SK-N-SH (cell line): ENCODE measurements at regions not wholly inside any gene's neighbourhood (a gene's known extent, or its start where the extent isn't known, plus 50 kb on each side); places are given as distances from the start of the nearest gene placed in this dataset.

Experiments
- FOXJ3 ChIP-seq: sonication (generic); formaldehyde crosslinking; IDR thresholded peaks from 2 replicates; pipeline ENCODE4 v1.5.1; 2020; ENCODE audit warnings: mild to moderate bottlenecking, missing genetic modification reagents
- GABPA ChIP-seq: IDR thresholded peaks from 2 replicates; pipeline ENCODE4 v1.4.0; 2012; ENCODE audit warnings: low read depth, mild to moderate bottlenecking
- YY1 ChIP-seq: IDR thresholded peaks from 2 replicates; pipeline ENCODE4 v1.4.0; 2012; ENCODE audit warnings: low read depth, mild to moderate bottlenecking
- TF ChIP-seq, protein P1 (sequence below): fragments of 200-600 bp; sonication (generic); IDR thresholded peaks from 2 replicates; pipeline ENCODE4 v1.6.1; 2017; ENCODE audit warnings: antibody characterized with exemption, mild to moderate bottlenecking, moderate library complexity

DNA sequence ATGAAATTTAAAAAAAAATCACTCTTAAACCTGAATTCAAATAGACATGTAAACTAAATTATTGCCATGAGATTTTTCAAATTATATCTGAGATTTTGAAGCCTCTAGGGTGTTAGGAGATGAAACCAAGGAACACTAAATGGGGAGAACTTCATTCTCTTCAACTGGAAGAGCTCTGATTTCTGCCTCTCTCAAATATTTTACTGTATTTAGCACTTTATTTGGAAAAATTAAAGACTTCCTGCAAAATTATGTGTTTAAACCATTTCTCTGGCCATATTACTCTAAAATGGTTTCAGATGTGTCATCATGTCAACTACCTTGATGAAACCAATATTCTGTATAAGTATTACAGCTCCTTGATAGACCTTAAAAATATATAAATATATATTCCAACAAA is 1571.6 kb upstream of the PRR20A start:
- TF ChIP-seq, protein P1, sequence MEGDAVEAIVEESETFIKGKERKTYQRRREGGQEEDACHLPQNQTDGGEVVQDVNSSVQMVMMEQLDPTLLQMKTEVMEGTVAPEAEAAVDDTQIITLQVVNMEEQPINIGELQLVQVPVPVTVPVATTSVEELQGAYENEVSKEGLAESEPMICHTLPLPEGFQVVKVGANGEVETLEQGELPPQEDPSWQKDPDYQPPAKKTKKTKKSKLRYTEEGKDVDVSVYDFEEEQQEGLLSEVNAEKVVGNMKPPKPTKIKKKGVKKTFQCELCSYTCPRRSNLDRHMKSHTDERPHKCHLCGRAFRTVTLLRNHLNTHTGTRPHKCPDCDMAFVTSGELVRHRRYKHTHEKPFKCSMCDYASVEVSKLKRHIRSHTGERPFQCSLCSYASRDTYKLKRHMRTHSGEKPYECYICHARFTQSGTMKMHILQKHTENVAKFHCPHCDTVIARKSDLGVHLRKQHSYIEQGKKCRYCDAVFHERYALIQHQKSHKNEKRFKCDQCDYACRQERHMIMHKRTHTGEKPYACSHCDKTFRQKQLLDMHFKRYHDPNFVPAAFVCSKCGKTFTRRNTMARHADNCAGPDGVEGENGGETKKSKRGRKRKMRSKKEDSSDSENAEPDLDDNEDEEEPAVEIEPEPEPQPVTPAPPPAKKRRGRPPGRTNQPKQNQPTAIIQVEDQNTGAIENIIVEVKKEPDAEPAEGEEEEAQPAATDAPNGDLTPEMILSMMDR = no peak
- TF ChIP-seq YY1 (no peak), FOXJ3 (CRISPR knock-in tag) (no peak), GABPA (no peak)
